Left ventricle myocardium inferior (tissue), 1 donor: ENCODE measurements at regions not wholly inside any gene's neighbourhood (a gene's known extent, or its start where the extent isn't known, plus 50 kb on each side); places are given as distances from the start of the nearest gene placed in this dataset.
A peak's percentile ranks its signal among the peaks of the same experiment; 100 is the strongest.

ENCODE experiments used
- DNase-seq: peaks from one replicate; pipeline ENCODE4 v3.0.0-alpha.2; 2020
- H3K27ac ChIP-seq: fragments of 200-600 bp; replicated peaks from 2 replicates; pipeline ENCODE4 v1.8.0; 2021
- H3K27me3 ChIP-seq: fragments of 200-600 bp; 2 replicates; pipeline ENCODE4 v1.8.0; 2021; ENCODE audit warnings: low read depth
- H3K36me3 ChIP-seq: fragments of 200-600 bp; 2 replicates; pipeline ENCODE4 v1.8.0; 2021
- H3K4me1 ChIP-seq: fragments of 200-600 bp; 2 replicates; pipeline ENCODE4 v1.8.0; 2021
- H3K4me3 ChIP-seq: fragments of 200-600 bp; 2 replicates; pipeline ENCODE4 v1.8.0; 2021; ENCODE audit warnings: mild to moderate bottlenecking, moderate library complexity
- H3K9me3 ChIP-seq: fragments of 200-600 bp; replicated peaks from 2 replicates; pipeline ENCODE4 v1.8.0; 2021
- CTCF ChIP-seq: fragments of 200-600 bp; IDR thresholded peaks from 2 replicates; pipeline ENCODE4 v1.8.0; 2021; ENCODE audit warnings: antibody characterized with exemption, mild to moderate bottlenecking, borderline replicate concordance
- intact Hi-C: fragments of 100-400 bp; cut with micrococcal nuclease; formaldehyde crosslinking; loops from one replicate; pipeline ENCODE4 v1.11.0; 2022
- donor health status: DM: no; HTN: yes; CAD: no; lungs with severe emphysema.

- H3K36me3 ChIP-seq: no peaks in the 10 kb centered on the region
- no peak overlapping the region for H3K4me3 ChIP-seq
- DNase-seq: peak; percentile 9
- peaks cover 10% of the 10 kb centered on the region for H3K27me3 ChIP-seq
- intact Hi-C loops: no loop called here
- no peak for TF ChIP-seq CTCF
- H3K27ac ChIP-seq: no peak overlapping the region
- H3K9me3 ChIP-seq: peaks cover 12% of the 10 kb centered on the region
- peaks cover 9% of the 10 kb centered on the region for H3K4me1 ChIP-seq
Observed at GRCh38 chr21:43295066-43295958, 126.5 kb downstream of the CRYAA start.

GRCh38 chr21:43294194-43294902 lies 125.5 kb downstream of the CRYAA start:
- Histone ChIP-seq H3K4me3 (no peak overlapping the region), H3K27me3 (peaks cover 10% of the 10 kb centered on the region), H3K9me3 (peaks cover 15% of the 10 kb centered on the region), H3K27ac (no peak overlapping the region), H3K36me3 (no peaks in the 10 kb centered on the region), H3K4me1 (peaks cover under 1% of the 10 kb centered on the region)
- intact Hi-C loops: no loop called here
- TF ChIP-seq CTCF: no peak
- peak; percentile 49 for DNase-seq

DNA sequence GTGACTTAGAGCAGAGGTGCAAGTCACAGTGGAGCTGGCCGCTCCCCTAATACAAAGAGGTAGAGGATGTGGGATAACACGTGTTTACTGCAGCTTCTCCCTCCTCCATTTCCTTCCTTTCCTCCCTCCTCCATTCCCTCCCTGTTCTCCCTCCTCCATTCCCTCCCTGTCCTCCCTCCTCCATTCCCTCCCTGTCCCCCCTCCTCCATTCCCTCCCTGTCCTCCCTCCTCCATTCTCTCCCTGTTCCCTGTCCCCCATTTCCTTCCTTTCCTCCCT lies 124.0 kb downstream of the CRYAA start:
- no peaks in the 10 kb centered on the region for H3K4me1 ChIP-seq
- no peaks in the 10 kb centered on the region for H3K36me3 ChIP-seq
- H3K4me3 ChIP-seq: no peak overlapping the region
- no peak for DNase-seq
- no peak for TF ChIP-seq CTCF
- intact Hi-C loops: no loop called here
- H3K9me3 ChIP-seq: peaks cover 18% of the 10 kb centered on the region
- H3K27me3 ChIP-seq: peaks cover 10% of the 10 kb centered on the region
- no peak overlapping the region for H3K27ac ChIP-seq

DNA sequence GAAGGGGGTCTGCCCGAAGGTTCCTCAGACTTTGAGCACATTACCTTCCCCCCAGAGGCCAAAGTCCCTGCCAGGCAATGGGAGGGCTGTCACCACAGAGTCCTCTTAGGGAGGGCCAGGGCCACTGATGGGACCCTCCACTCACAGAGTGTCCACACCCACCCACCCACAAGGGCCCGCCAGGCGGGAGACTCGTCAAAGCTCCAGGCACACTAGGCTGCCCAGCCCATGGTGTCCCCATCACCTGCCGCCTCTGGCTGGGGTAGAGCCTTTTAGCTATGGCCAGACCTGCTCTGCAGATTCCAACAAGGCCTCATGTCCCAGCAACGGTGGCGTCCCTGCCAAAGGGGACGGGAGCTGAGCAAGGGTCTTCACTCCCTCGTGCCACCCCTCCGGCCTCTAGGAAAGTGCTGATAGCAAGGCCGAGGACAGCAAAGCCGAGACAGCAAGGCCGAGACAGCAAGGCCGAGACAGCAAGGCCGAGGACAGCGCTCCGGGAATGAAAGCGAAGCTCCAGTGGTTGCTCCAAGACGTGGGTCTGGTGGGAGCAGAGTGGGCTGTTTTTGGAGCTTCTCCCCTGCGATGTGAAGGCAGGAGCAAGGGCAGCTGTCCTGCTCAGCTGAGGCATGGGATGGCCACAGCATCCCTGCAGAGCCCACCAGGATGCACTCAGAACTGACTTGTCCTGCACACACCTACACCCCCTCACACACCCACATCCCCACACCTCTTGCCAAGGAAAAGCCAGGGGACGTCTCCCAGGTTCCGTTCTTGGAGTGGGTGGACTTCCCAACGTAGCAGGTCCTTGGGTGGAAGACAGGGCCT lies 123.4 kb downstream of the CRYAA start:
- Histone ChIP-seq H3K27ac (no peak overlapping the region), H3K9me3 (peaks cover 18% of the 10 kb centered on the region), H3K27me3 (peaks cover 10% of the 10 kb centered on the region), H3K4me3 (no peak overlapping the region), H3K4me1 (no peaks in the 10 kb centered on the region), H3K36me3 (no peaks in the 10 kb centered on the region)
- TF ChIP-seq CTCF: no peak
- DNase-seq: peak; percentile 13
- intact Hi-C loops: no loop called here

- Histone ChIP-seq H3K27me3 (peaks cover 10% of the 10 kb centered on the region), H3K4me3 (no peak overlapping the region), H3K4me1 (no peaks in the 10 kb centered on the region), H3K9me3 (peaks cover 18% of the 10 kb centered on the region), H3K36me3 (no peaks in the 10 kb centered on the region), H3K27ac (no peak overlapping the region)
- no peak for TF ChIP-seq CTCF
- intact Hi-C loops: no loop called here
- peak; percentile 3 for DNase-seq
Observed at GRCh38 chr21:43291347-43291950, 122.6 kb downstream of the CRYAA start.
